ENCODE measurements at regions not wholly inside any gene's neighbourhood (a gene's known extent, or its start where the extent isn't known, plus 50 kb on each side); places are given as distances from the start of the nearest gene placed in this dataset.
"Not testable (repeated sequence)": the region's sequence is repeated elsewhere in the genome, so short reads cannot be mapped to it uniquely, and the experiment has no call there.

GRCh38 chr3:96657710-96658109, 156.7 kb upstream of the EPHA6 start:
- CTCF ChIA-PET = no interaction called here
- Histone ChIP-seq H3K4me3 (ENCODE audit: low read depth, low read length) (no peak overlapping the region), H3K27me3 (ENCODE audit: control insufficient read depth, insufficient read depth, low read length) (no peaks in the 10 kb centered on the region), H3K36me3 (ENCODE audit: control insufficient read depth, insufficient read depth, low read length) (no peaks in the 10 kb centered on the region)
- no peak for DNase-seq (ENCODE audit: low read depth)
- TF ChIP-seq CTCF (IDR thresholded peaks at IDR 0.05; ENCODE audit: insufficient read depth, low read depth, low read length) = no peak
- POLR2A ChIA-PET = no interaction called here

- POLR2A ChIA-PET; CTCF ChIA-PET; H3K36me3 ChIP-seq (ENCODE audit: control insufficient read depth, insufficient read depth, low read length); H3K4me3 ChIP-seq (ENCODE audit: low read depth, low read length); H3K27me3 ChIP-seq (ENCODE audit: control insufficient read depth, insufficient read depth, low read length); DNase-seq (ENCODE audit: low read depth): not testable (repeated sequence)
Measured at GRCh38 chr3:96671861-96672595, 142.4 kb upstream of the EPHA6 start.

DNA sequence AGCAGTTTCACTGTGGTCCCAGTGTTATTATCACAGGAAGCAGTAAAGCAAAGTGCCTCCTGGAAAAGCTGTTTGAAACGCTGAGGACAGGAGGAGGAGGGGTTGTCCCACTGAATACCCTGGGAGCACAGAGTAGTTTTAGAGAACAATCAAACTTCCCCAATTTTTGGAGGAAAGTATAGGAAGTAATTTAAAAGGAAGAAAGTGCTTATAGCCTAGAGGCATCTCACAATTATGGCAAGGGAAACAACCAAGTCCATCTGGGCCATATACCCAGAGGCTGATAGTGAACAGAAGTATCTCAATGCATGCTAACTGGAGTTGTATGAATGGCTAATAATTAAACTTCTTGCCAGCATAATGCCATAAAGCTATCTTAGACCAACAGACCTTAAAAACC, 137.2 kb upstream of the EPHA6 start:
- H3K27me3 ChIP-seq (ENCODE audit: control insufficient read depth, insufficient read depth, low read length) = no peaks in the 10 kb centered on the region
- TF ChIP-seq CTCF (IDR thresholded peaks at IDR 0.05; ENCODE audit: insufficient read depth, low read depth, low read length) = no peak
- CTCF ChIA-PET = no interaction called here
- no peak for DNase-seq (ENCODE audit: low read depth)
- POLR2A ChIA-PET = no interaction called here
- H3K36me3 ChIP-seq (ENCODE audit: control insufficient read depth, insufficient read depth, low read length) = no peaks in the 10 kb centered on the region
- H3K4me3 ChIP-seq (ENCODE audit: low read depth, low read length) = no peak overlapping the region

DNA sequence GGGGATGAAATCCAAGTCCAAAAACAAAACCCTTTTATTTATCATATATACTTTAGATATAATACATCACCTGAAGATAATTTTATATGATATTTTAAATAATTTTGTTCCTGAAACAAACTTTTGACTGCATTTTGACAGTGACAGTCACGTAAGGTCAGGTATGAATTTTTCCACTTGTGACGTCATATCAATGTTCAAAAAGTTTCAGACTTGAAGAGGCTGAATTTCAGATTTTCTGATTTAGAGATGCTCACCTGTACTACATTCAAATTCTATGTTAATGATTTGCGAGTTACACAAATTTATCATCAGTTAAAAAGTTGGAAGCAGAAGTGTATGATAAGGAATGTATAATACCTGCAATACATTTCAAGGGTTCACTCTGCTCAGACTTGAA, 136.1 kb upstream of the EPHA6 start:
- POLR2A ChIA-PET = no interaction called here

DNA sequence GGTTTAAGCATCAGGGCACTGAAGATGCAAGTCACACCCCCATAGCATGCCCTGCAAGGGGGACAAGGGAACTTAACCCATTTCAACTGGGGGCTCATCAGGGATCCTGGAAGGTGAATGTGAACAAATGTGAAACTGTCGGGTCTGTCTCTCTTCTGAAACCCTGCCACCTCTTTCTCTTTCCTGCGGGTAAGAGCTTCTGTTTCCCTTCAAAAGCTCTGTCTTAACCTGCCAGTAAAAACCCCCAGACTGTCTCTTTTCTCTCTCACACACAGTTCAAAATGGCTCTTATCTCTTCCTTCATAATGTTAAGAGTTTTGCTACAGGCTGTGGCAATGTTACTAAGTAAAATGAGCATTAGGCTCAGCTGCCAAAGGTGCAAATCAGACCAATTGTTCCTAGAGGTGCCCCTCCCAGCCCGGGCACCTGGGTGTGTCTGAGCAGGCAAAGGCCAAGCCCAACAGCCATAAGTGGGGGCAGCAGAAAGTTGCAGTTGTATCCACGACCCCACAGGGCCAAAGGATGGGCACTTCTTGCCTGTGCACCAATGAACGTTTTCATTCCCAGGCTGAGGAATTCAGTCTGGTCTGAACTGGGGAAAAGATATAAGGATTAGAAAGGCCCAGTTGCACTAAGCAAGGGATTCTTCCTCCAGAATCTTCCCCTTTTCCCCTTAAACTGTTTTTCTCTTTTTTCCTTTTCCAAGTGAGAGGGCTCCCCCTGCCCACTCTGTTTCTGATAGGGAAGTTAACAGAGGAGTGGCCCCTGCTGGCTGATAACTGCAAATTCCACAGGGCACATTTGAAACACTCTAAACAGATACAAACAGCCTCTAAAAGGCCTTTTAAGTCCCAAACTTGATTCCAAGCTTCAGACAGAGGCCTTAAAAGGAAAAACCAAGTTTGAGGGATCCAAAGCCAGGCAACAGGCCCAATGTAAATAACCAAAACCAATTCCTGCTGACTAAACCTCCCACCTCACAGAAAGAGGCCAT, 113.8 kb upstream of the EPHA6 start:
- no peaks in the 10 kb centered on the region for H3K36me3 ChIP-seq (ENCODE audit: control insufficient read depth, insufficient read depth, low read length)
- no peaks in the 10 kb centered on the region for H3K27me3 ChIP-seq (ENCODE audit: control insufficient read depth, insufficient read depth, low read length)
- no peak for TF ChIP-seq CTCF (IDR thresholded peaks at IDR 0.05; ENCODE audit: insufficient read depth, low read depth, low read length)
- ChIA-PET CTCF (no interaction called here), POLR2A (no interaction called here)
- H3K4me3 ChIP-seq (ENCODE audit: low read depth, low read length) = no peak overlapping the region
- DNase-seq (ENCODE audit: low read depth) = no peak

More for the DNA sequence above, 136.1 kb upstream of the EPHA6 start:
- Histone ChIP-seq H3K4me3 (ENCODE audit: low read depth, low read length) (no peak overlapping the region), H3K27me3 (ENCODE audit: control insufficient read depth, insufficient read depth, low read length) (no peaks in the 10 kb centered on the region), H3K36me3 (ENCODE audit: control insufficient read depth, insufficient read depth, low read length) (no peaks in the 10 kb centered on the region)
- CTCF ChIA-PET = no interaction called here
- TF ChIP-seq CTCF (IDR thresholded peaks at IDR 0.05; ENCODE audit: insufficient read depth, low read depth, low read length) = no peak
- DNase-seq (ENCODE audit: low read depth) = no peak
